A549 (cell line): ENCODE measurements at regions not wholly inside any gene's neighbourhood (a gene's known extent, or its start where the extent isn't known, plus 50 kb on each side); places are given as distances from the start of the nearest gene placed in this dataset.

Experiments used
- ATAC-seq, 2 experiments: fragments of 200-7000 bp in 1 of 2; fragments of >200 bp in 1 of 2; cut with Nextera tagmentation in 1 of 2; cut with Tn5 transposase in 1 of 2; 3 replicates each; pipeline versions ENCODE4 v1.8.0 to v1.9.1; 2018 to 2020; ENCODE audit warnings: mild to moderate bottlenecking in 1 of 2, moderate library complexity in 1 of 2
- CTCF ChIA-PET: fragments of 300-600 bp; sonication (Branson Sonifier 250); formaldehyde crosslinking; extraction: SDS; loops from one replicate; lab custom pipeline; 2021; ENCODE audit warnings: antibody characterized with exemption, inconsistent platforms; lab: Yijun Ruan, JAX
- POLR2A ChIA-PET: fragments of 350-600 bp; formaldehyde crosslinking; extraction: SDS; loops from one replicate; lab custom pipeline; 2021; ENCODE audit warnings: antibody characterized with exemption, inconsistent platforms; lab: Yijun Ruan, JAX
- DNase-seq, 2 experiments: peaks; one replicate each; pipeline versions ENCODE4 v3.0.0 to v3.0.0-alpha.2; 2011 to 2016; ENCODE audit warnings: low read depth in 1 of 2, low spot score in 1 of 2
- FAIRE-seq: peaks from 2 replicates; lab custom pipeline; 2011; peaks lifted over from hg19 to GRCh38; lab: Jason Lieb, UNC
- H3K27ac ChIP-seq, 2 experiments: fragments of >200 bp; sonication (Bioruptor Twin); formaldehyde crosslinking; 3 replicates each; pipeline ENCODE4 v1.5.1; 2016 to 2017
- H3K4me1 ChIP-seq: fragments of >200 bp; sonication (Bioruptor Twin); formaldehyde crosslinking; 3 replicates; pipeline ENCODE4 v1.6.1; 2016
- H3K4me2 ChIP-seq: fragments of >200 bp; sonication (Bioruptor Twin); formaldehyde crosslinking; 3 replicates; pipeline ENCODE4 v1.6.1; 2016
- H3K4me3 ChIP-seq: fragments of >200 bp; sonication (Bioruptor Twin); formaldehyde crosslinking; 3 replicates; pipeline ENCODE4 v1.5.1; 2016
- H3K9me3 ChIP-seq: fragments of >200 bp; sonication (Bioruptor Twin); formaldehyde crosslinking; 3 replicates; pipeline ENCODE4 v1.6.1; 2016
- BHLHE40 ChIP-seq: IDR thresholded peaks from 2 replicates; pipeline ENCODE4 v1.6.1; 2012; ENCODE audit warnings: low read depth, low read length, inconsistent platforms
- CBX2 ChIP-seq: fragments of 200-600 bp; sonication (generic); IDR thresholded peaks from 2 replicates; pipeline ENCODE4 v1.6.1; 2016; ENCODE audit warnings: low read depth, mild to moderate bottlenecking, borderline replicate concordance
- CBX8 ChIP-seq: fragments of 200-600 bp; sonication (generic); IDR thresholded peaks from 2 replicates; pipeline ENCODE4 v1.6.1; 2016
- CTCF ChIP-seq: fragments of >200 bp; sonication (Bioruptor Twin); formaldehyde crosslinking; IDR thresholded peaks from 3 replicates; pipeline ENCODE4 v1.5.1; 2016
- EHF ChIP-seq: fragments of 250-450 bp; sonication (Bioruptor Pico); IDR thresholded peaks from 2 replicates; pipeline ENCODE4 v1.5.0; 2020; ENCODE audit warnings: mild to moderate bottlenecking
- EHMT2 ChIP-seq: fragments of 200-600 bp; sonication (generic); IDR thresholded peaks from 2 replicates; pipeline ENCODE4 v1.6.1; 2016; ENCODE audit warnings: antibody characterized with exemption, low read depth, mild to moderate bottlenecking, moderate library complexity
- ELK1 ChIP-seq: fragments of 150-350 bp; IDR thresholded peaks from 2 replicates; pipeline ENCODE4 v1.6.1; 2014; ENCODE audit warnings: low read depth, mild to moderate bottlenecking, low read length
- FOSL2 ChIP-seq, 2 experiments: fragments of 450-650 bp in 1 of 2; fragments of >200 bp in 1 of 2; sonication (Bioruptor Twin) in 1 of 2; formaldehyde crosslinking; IDR thresholded peaks; 2 replicates each; pipeline versions ENCODE4 v1.5.0 to v1.6.1; 2016 to 2020; ENCODE audit warnings: mild to moderate bottlenecking in 1 of 2, moderate library complexity in 1 of 2
- HDAC2 ChIP-seq: fragments of 200-600 bp; sonication (generic); IDR thresholded peaks from 2 replicates; pipeline ENCODE4 v1.6.1; 2016
- HEYL ChIP-seq: fragments of 250-450 bp; sonication (Bioruptor Pico); IDR thresholded peaks from 2 replicates; pipeline ENCODE4 v1.8.0; 2021; ENCODE audit warnings: mild to moderate bottlenecking, moderate library complexity
- HOXB13 ChIP-seq: fragments of 250-450 bp; sonication (Bioruptor Pico); IDR thresholded peaks from 2 replicates; pipeline ENCODE4 v1.5.0; 2020; ENCODE audit warnings: low read depth, mild to moderate bottlenecking, moderate library complexity
- JUN ChIP-seq, 2 experiments: fragments of >200 bp; sonication (Bioruptor Twin); formaldehyde crosslinking; IDR thresholded peaks; 2 replicates in 1 of 2; 3 replicates in 1 of 2; pipeline ENCODE4 v1.6.1; 2016 to 2017
- MAX ChIP-seq: IDR thresholded peaks from 2 replicates; pipeline ENCODE4 v1.6.1; 2012
- MAZ ChIP-seq: fragments of 150-350 bp; IDR thresholded peaks from 2 replicates; pipeline ENCODE4 v1.6.1; 2014; ENCODE audit warnings: antibody characterized with exemption, low read depth, low read length, borderline replicate concordance
- NFE2L2 ChIP-seq: fragments of 150-350 bp; conservative IDR thresholded peaks from 2 replicates; pipeline ENCODE4 v1.6.1; 2014; ENCODE audit warnings: low read length
- RAD21 ChIP-seq, 2 experiments: fragments of >200 bp in 1 of 2; sonication (Bioruptor Twin) in 1 of 2; formaldehyde crosslinking in 1 of 2; IDR thresholded peaks in 1 of 2; conservative IDR thresholded peaks in 1 of 2; 2 replicates in 1 of 2; 3 replicates in 1 of 2; pipeline ENCODE4 v1.6.1; 2012 to 2018; ENCODE audit warnings: inconsistent platforms in 1 of 2
- RFX5 ChIP-seq: fragments of 450-650 bp; IDR thresholded peaks from 2 replicates; pipeline ENCODE4 v1.7.1; 2014; ENCODE audit warnings: antibody characterized with exemption, mild to moderate bottlenecking, moderate library complexity
- RNF2 ChIP-seq: fragments of 200-600 bp; sonication (generic); IDR thresholded peaks from 2 replicates; pipeline ENCODE4 v1.6.1; 2016; ENCODE audit warnings: low read depth, mild to moderate bottlenecking, antibody characterized with exemption, moderate library complexity, borderline replicate concordance
- SMC3 ChIP-seq: fragments of >200 bp; sonication (Bioruptor Twin); formaldehyde crosslinking; IDR thresholded peaks from 3 replicates; pipeline ENCODE4 v1.6.1; 2018; ENCODE audit warnings: inconsistent platforms
- SREBF2 ChIP-seq: fragments of 450-650 bp; IDR thresholded peaks from 2 replicates; pipeline ENCODE4 v1.6.1; 2014; ENCODE audit warnings: mild to moderate bottlenecking, moderate library complexity
- TP53 ChIP-seq: fragments of 250-450 bp; sonication (Bioruptor Pico); IDR thresholded peaks from 2 replicates; pipeline ENCODE4 v1.5.0; 2021; ENCODE audit warnings: mild to moderate bottlenecking, moderate library complexity
- ZC3H11A ChIP-seq: fragments of 450-650 bp; IDR thresholded peaks from 2 replicates; pipeline ENCODE4 v1.6.1; 2014; ENCODE audit warnings: antibody characterized with exemption, mild to moderate bottlenecking
- ZNF302 ChIP-seq: fragments of 250-450 bp; sonication (Bioruptor Pico); IDR thresholded peaks from 2 replicates; pipeline ENCODE4 v1.9.0; 2021; ENCODE audit warnings: inconsistent platforms, mild to moderate bottlenecking, moderate library complexity
- ZSCAN20 ChIP-seq: fragments of 250-450 bp; sonication (Bioruptor Pico); IDR thresholded peaks from 2 replicates; pipeline ENCODE4 v1.8.0; 2022; ENCODE audit warnings: mild to moderate bottlenecking, moderate library complexity
- WGBS: methylation state at CpG from one replicate; pipeline ENCODE4 v1.1.6; 2017; ENCODE audit errors: missing lambda C conversion rate; 5-methylcytosine and 5-hydroxymethylcytosine counted together
- TF ChIP-seq, protein P1 (sequence below): fragments of 250-450 bp; sonication (Bioruptor Pico); IDR thresholded peaks from 2 replicates; pipeline ENCODE4 v1.5.0; 2021; ENCODE audit warnings: mild to moderate bottlenecking, moderate library complexity, borderline replicate concordance
- TF ChIP-seq, protein P2 (sequence below): fragments of >200 bp; sonication (Bioruptor Twin); formaldehyde crosslinking; IDR thresholded peaks from 2 replicates; pipeline ENCODE4 v1.6.1; 2016
- TF ChIP-seq, protein P3 (sequence below): fragments of 250-450 bp; sonication (Bioruptor Pico); IDR thresholded peaks from 2 replicates; pipeline ENCODE4 v1.5.0; 2020; ENCODE audit warnings: low read depth, mild to moderate bottlenecking, moderate library complexity

DNA sequence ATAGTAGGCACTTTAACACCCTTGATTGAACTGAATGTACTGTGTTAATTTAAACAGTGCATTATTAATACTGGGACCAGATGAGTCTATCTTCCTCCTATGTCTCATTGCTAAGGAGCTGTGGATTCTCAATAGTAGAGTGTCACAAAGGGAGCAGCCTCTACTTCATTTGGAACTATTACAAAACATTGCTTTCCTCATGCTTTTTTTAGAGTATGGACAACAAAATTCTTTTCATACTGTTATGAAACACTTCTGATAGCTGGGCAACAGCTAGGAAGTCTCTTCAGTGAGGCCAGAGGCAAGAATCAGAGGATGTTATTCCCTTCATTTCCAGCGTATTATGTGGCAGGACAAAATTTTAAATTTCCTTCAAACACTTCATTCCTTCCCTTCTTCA is 160.8 kb downstream of the FBXO8 start:
- POLR2A ChIA-PET: no interaction called here
- CTCF ChIA-PET: interaction anchor here (1.2 kb wide), 1 partner anchor 617 kb away, joined by 5 read pairs; no protein-coding TSS in a partner anchor
- no peak for TF ChIP-seq RNF2
- TF ChIP-seq SREBF2: no peak
- TF ChIP-seq CTCF: no peak
- TF ChIP-seq ZC3H11A: no peak
- Histone ChIP-seq H3K4me2 (no peak overlapping the region), H3K4me3 (no peak overlapping the region), H3K4me1 (no peaks in the 10 kb centered on the region), H3K27ac (no peak overlapping the region), H3K9me3 (no peaks in the 10 kb centered on the region)
- 30% methylated on average over 1 of the region's 1 CpG for WGBS
- FAIRE-seq: no peak
- DNase-seq: no peak
- no peak for ATAC-seq

DNA sequence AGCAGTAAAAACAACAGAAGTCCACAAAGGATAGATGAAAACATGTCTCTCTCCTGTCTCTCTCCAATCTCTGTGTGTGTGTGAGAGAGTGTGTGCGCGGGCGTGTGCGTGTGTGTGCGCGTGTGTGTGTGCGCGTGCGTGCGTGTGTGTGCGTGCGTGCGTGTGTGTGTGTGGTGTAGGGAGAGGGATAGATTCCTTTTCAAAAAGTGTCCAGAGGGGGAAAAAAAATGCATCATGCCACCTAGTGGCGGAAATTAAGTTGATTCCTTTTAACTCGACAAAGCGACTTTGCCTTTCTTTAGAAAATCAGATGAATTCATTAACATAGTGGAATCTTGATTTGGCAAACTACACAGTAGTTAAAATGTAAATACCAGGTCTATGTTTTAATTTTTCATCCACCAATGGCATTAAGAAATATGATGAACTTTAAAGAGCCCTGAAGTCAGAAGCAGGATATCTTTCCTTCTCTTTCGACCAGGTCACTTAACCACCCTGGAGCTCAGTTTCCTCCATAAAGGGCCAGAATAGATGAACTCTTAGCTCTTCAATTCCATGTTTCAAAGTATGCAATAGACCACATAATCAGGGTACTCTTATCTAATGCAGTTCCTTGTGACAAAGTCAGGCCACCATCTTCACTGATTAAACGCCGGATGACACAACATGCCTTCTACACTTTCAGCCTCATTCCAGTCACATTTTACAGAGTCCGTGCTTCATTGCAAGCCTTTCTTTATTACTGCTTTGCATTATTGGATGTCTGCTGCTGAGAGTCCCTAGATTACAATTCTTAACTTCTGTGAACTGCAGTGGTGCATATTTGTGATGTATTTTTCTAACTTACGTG is 162.8 kb downstream of the FBXO8 start:
- no peaks in the 10 kb centered on the region for H3K9me3 ChIP-seq
- H3K4me2 ChIP-seq: peak overlapping the region; percentile 68
- ATAC-seq: peak; percentile 95 to 97
- CTCF ChIA-PET: interaction anchor here (0.7 to 1.9 kb wide), 9 partner anchors 8 to 615 kb away, joined by 3 to 13 read pairs (median 3); no protein-coding TSS in a partner anchor
- H3K4me3 ChIP-seq: peak overlapping the region; percentile 46
- no peak for FAIRE-seq
- POLR2A ChIA-PET: no interaction called here
- no peaks in the 10 kb centered on the region for H3K4me1 ChIP-seq
- DNase-seq: peak; percentile 19 to 81
- H3K27ac ChIP-seq: peak overlapping the region; percentile 41 to 45; a peak in 2 of 6 replicates
- WGBS: 19% methylated on average over 21 of the region's 21 CpGs
- TF ChIP-seq, protein P1, sequence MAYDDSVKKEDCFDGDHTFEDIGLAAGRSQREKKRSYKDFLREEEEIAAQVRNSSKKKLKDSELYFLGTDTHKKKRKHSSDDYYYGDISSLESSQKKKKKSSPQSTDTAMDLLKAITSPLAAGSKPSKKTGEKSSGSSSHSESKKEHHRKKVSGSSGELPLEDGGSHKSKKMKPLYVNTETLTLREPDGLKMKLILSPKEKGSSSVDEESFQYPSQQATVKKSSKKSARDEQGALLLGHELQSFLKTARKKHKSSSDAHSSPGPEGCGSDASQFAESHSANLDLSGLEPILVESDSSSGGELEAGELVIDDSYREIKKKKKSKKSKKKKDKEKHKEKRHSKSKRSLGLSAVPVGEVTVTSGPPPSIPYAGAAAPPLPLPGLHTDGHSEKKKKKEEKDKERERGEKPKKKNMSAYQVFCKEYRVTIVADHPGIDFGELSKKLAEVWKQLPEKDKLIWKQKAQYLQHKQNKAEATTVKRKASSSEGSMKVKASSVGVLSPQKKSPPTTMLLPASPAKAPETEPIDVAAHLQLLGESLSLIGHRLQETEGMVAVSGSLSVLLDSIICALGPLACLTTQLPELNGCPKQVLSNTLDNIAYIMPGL (CRISPR knock-in tag): no peak
- TF ChIP-seq, protein P2, sequence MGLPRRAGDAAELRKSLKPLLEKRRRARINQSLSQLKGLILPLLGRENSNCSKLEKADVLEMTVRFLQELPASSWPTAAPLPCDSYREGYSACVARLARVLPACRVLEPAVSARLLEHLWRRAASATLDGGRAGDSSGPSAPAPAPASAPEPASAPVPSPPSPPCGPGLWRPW: no peak
- TF ChIP-seq RAD21 (conservative IDR thresholded peaks at IDR 0.05 in 1 of 2, IDR thresholded peaks at IDR 0.05 in 1 of 2) (peak; percentile 45 to 52; a peak in 4 of 5 replicates), JUN (IDR thresholded peaks at IDR 0.05) (0 out of 5 replicates have a peak, but pooled peaks of 1 of the 2 experiments have one; percentile 25), TP53 (CRISPR knock-in tag) (no peak), RFX5 (no peak), MAX (peak; percentile 49), MAZ (no peak), BHLHE40 (no peak), SMC3 (peak; percentile 46), SREBF2 (no peak), ELK1 (no peak), HOXB13 (no peak), FOSL2 (IDR thresholded peaks at IDR 0.05) (no peak), FOSL2 (CRISPR knock-in tag; IDR thresholded peaks at IDR 0.05) (no peak), HDAC2 (no peak), CTCF (peak; percentile 53), EHF (no peak), CBX2 (no peak), CBX8 (no peak), NFE2L2 (no peak), EHMT2 (no peak), ZSCAN20 (CRISPR knock-in tag) (no peak), ZNF302 (CRISPR knock-in tag) (no peak), HEYL (no peak)
- TF ChIP-seq, protein P3, sequence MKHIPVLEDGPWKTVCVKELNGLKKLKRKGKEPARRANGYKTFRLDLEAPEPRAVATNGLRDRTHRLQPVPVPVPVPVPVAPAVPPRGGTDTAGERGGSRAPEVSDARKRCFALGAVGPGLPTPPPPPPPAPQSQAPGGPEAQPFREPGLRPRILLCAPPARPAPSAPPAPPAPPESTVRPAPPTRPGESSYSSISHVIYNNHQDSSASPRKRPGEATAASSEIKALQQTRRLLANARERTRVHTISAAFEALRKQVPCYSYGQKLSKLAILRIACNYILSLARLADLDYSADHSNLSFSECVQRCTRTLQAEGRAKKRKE (CRISPR knock-in tag): no peak
- TF ChIP-seq, all 56 proteins: peak for 5
